NCI-H2227 treated with DMSO at 0.1 percent for 48 hours (cell line): ENCODE measurements at regions not wholly inside any gene's neighbourhood (a gene's known extent, or its start where the extent isn't known, plus 50 kb on each side); places are given as distances from the start of the nearest gene placed in this dataset.

ENCODE experiments used
- DNase-seq: peaks from one replicate; lab custom pipeline; 2025; lab: John Stamatoyannopoulos, UW

DNA sequence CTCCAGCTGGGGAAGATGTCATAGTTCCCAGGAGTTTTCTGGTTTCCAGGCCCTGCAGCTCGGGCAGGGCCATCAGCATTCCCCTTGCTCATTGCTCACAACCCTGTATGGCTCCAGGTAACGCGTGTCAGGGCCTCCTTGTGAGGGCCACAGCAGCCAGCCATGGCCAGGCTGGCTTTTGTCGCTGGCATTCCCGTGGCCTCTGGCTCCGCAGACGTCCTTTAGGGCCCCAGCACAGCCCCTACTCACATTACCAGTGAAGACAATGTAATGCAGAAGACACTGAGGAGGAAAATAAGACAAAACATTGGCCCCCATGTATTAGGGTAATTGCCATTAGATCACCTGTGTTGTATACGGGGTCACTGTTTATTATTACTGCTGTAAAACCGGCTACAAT lies 1799.0 kb downstream of the TP53TG3F start:
- no peak for DNase-seq

- DNase-seq = no peak
Measured at GRCh38 chr16:35295856-35296255, 1836.4 kb downstream of the TP53TG3F start.

- no peak for DNase-seq
Measured at GRCh38 chr16:35296962-35297653, 1837.7 kb downstream of the TP53TG3F start.

GRCh38 chr16:35298460-35299243 lies 1839.2 kb downstream of the TP53TG3F start:
- no peak for DNase-seq

GRCh38 chr16:35302859-35303258 lies 1843.4 kb downstream of the TP53TG3F start:
- DNase-seq = no peak

- no peak for DNase-seq
Measured at GRCh38 chr16:35305476-35305875, 1846.1 kb downstream of the TP53TG3F start.

- no peak for DNase-seq
Measured at GRCh38 chr16:35306915-35307314, 1847.5 kb downstream of the TP53TG3F start.

DNA sequence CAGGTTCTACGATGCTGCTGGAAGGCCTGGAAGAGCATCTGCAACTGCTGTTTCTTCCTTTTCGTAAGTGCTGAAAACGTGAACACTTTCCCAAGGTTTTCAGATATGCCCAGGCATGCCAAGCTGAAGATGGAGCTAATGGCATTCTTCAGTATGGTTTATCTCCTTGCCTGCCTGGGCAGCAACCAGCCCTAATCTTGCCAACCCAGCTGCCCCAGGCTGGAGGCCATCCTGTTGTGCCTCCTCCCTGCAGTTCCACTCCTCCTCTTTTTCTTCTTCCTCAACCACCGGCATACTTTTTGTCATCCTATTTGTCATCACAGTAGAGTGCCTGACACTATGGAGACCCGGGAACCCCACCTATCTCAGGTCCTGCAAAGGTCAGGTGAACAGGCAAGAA lies 1849.3 kb downstream of the TP53TG3F start:
- no peak for DNase-seq

DNA sequence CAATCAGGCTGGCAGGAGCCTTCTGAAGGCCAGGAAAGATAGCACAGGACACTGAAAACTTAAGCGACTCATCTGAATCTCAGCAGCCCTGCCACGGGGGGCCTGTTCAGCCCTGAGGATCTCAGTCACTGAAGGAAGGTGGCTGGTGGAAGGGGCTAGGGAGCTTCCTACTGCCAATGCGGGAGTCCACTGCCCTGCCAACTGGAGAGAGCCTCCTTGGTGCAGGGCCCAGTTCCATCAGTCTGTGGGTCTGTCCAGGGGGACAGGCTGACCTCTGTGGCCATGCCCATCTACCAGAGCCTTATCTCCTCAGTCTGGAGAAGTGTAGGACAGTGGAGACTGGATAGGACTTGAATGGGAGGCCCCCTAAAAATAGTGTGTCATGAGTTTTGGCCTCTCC lies 1851.6 kb downstream of the TP53TG3F start:
- DNase-seq = no peak

DNA sequence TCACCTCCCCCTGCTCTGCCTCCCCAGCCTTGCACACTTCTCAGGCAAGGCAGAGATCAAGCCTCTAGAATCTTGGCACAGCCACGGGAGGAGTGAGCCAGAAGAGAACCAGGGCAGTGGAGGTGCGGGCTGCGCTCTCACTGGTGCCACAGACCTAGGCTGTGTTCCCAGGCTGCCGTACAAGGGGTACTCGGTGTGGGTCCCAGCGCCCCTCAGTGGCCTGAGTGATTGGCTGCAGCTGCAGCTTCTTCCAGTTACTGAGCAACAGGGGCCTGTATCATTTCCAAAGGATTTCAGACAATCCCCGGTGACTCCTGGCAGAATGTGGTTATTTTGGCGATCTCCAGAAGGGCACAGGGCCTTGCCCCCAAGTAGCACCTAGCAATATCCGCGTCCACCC lies 1852.1 kb downstream of the TP53TG3F start:
- DNase-seq = no peak

DNA sequence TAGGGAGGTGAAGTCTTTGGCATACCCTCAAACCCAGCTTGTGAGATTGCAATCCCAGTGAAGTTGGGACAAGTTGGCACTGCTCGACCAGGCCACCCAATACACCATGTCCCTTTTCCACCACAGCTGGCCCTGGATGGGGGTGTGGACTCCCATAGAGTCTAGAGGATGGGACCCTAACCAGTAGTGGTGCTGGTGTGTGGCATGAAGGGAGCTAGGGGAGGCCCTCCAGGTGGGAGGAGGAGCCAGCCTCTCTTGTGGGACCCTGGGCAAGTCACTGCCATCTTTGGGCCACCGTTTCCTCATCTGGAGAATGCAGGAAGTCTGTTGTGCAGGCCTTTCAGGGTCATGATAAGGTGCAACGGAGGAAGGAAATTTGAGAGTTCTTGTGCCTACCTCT lies 1854.9 kb downstream of the TP53TG3F start:
- no peak for DNase-seq

GRCh38 chr16:35319536-35320192 lies 1860.3 kb downstream of the TP53TG3F start:
- no peak for DNase-seq

- no peak for DNase-seq
Measured at GRCh38 chr16:35325936-35326335, 1866.5 kb downstream of the TP53TG3F start.

DNA sequence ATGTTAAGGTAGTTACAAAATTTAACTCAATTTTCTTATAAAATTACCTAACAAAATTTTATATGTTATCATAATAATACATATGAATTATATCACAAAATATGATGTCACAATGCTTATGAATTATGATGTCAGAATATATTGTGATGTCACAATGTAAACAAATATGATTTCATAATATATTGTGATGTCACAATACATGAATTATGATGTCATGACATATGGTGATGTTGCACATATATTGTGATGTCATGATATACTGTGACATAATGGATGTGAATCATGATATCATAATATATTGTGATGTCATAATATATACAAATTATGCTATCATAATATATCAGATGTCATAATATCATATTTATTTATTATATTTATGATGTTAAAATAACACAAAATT lies 1879.9 kb downstream of the TP53TG3F start:
- no peak for DNase-seq

- DNase-seq = no peak
Measured at GRCh38 chr16:35342012-35342411, 1882.6 kb downstream of the TP53TG3F start.

DNA sequence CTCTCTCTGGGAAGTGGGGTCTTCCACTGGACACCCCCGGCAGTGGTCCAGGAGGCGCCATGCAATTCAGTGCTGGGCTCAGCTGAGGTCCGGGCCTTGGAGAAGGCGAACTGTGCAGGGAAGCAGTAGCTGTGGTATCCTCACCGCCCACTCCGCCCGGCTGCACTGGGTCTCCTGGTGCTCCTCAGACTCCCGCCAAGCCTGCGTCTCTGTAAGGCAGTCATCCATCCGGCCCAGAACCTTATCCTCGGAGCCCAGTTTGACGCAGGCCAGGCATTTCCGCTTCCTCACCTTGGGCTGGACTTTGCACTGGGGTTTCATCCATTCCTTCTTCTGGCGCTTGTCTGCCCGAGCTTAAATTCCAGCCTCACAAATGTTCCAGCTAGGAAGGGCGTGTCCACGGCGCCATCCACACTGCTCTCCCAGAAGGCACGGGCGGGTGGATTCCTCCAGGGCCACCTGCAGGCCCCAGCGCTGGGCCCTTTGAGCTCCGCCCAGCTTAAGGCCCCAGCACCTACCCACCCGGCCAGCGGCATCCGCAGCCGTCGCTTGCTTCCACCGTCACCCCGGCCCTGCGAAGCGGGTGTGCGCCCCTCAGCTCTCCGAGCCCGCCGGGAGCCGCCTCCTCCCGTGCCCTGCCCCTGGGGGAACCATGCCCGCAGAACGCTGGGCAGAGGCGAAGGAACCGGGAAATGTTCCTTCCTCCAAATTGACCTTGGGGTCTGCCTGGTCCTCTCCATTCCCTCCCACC lies 1884.8 kb downstream of the TP53TG3F start:
- no peak for DNase-seq

GRCh38 chr16:35352431-35352830 lies 1893.0 kb downstream of the TP53TG3F start:
- no peak for DNase-seq

DNA sequence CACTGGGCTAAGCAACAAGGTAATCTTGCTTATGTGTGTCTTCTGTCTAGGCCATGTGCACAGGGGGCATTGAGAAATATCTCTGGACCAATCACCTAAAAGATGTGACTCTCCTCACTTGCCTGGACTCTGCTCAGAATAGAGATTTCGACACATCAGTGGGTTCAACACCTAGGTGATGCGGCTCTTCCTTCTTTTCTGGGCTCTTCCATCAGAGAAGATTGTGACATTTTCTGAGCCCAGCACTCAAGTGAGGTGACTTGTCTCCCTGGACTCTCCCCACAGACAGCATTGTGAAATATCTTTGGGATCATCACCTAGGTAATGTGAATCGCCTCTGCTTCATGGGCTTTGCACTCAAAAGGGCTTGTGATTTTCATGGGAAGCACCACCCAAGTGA lies 1904.1 kb downstream of the TP53TG3F start:
- no peak for DNase-seq

DNA sequence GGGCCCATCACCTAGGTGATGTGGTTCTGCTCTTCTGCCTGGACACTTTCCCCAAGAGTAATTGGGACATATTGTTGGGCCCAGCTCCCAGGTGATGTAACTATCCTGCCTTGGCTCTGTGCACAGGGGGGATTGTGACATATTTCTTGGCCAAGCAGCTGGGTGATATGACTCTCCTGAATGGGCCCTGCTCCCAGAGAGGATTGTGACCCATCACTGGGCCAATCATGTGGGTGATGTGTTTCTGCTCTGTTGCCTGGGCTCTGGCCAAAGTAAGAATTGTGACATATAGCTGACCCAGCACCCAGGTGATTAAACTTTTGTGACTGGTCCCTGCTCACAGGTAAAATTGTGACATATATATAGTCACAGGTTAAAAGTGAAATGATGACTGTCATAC lies 1904.9 kb downstream of the TP53TG3F start:
- DNase-seq = no peak

GRCh38 chr16:35365675-35366074 lies 1906.3 kb downstream of the TP53TG3F start:
- no peak for DNase-seq

- no peak for DNase-seq
Measured at GRCh38 chr16:35370617-35371016, 1911.2 kb downstream of the TP53TG3F start.

- no peak for DNase-seq
Measured at GRCh38 chr16:35377142-35377541, 1917.7 kb downstream of the TP53TG3F start.
